Lower leg skin (tissue), 3 donors: ENCODE measurements at regions not wholly inside any gene's neighbourhood (a gene's known extent, or its start where the extent isn't known, plus 50 kb on each side); places are given as distances from the start of the nearest gene placed in this dataset.

ENCODE experiments used
- CTCF ChIP-seq, 3 donors: fragments of 450-650 bp; IDR thresholded peaks; one replicate each; pipeline ENCODE4 v1.5.1; 2016; ENCODE audit warnings: antibody characterized with exemption in 3 of 3, mild to moderate bottlenecking in 3 of 3, moderate library complexity in 2 of 3
- POLR2A ChIP-seq, 2 donors: fragments of 450-650 bp; IDR thresholded peaks; one replicate each; pipeline ENCODE4 v1.6.1; 2016 to 2017; ENCODE audit warnings: antibody characterized with exemption in 2 of 2, mild to moderate bottlenecking in 1 of 2, moderate library complexity in 1 of 2

DNA sequence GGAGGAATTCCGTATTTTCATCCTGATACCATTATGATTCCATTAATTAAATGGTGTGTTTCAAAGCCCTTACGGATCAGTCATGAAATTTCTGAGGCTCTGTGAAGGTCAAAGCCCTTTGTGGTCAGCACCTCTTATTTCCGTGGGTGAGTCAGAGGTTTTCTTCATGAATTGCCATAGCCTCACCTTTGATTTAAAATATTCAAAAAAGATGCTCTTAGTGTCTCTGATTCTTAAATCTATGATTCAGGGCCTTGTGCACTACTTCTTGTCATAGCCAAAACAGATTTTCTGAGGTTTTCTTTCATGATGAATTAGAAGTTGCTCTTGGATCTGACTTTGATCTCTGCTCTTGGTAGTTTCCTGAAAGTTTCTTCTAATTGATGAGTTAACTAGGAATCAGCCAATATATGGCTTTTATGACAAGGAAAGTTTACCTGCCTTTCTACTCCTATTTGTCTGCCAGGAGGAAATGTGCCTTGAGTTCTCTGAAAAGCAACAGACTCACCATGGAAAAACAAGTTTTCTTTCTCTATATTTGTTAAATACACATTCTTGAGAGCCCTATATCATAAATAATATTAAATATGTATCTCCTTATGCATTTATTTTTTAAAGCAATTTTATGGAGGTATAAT lies 613.0 kb downstream of the UTRN start:
- TF ChIP-seq CTCF (IDR thresholded peaks at IDR 0.05), result no peak
- TF ChIP-seq POLR2A (IDR thresholded peaks at IDR 0.05), result no peak
